ENCODE measurements at regions not wholly inside any gene's neighbourhood (a gene's known extent, or its start where the extent isn't known, plus 50 kb on each side); places are given as distances from the start of the nearest gene placed in this dataset.
A peak's percentile ranks its signal among the peaks of the same experiment; 100 is the strongest.

DNA sequence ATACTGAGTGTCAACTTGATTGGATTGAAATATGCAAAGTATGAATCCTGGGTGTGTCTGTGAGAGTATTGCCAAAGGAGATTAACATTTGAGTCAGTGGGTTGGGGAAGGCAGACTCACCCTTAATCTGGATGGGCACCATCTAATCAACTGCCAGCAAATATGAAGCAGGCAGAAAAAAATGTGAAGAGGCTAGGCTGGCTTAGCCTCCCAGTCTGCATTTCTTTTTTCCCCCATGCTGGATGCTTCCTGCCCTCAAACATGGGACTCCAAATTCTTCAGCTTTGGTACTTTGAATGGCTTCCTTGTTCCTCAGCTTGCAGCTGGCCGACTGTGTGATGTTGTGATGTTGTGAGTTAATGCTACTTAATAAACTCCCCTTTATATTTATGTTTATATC is 577.4 kb downstream of the CPS1 start:
- ChIA-PET POLR2A (no interaction called here), CTCF (no interaction called here)
- Mint-ChIP-seq H3K9me3 (ENCODE audit: insufficient read depth) (no peaks in the 10 kb centered on the region), H3K27ac (no peak overlapping the region), H3K4me3 (no peak overlapping the region), H3K36me3 (ENCODE audit: low read depth) (no peaks in the 10 kb centered on the region), H3K27me3 (ENCODE audit: low read depth) (no peaks in the 10 kb centered on the region), H3K4me1 (ENCODE audit: low read depth) (no peaks in the 10 kb centered on the region)
- DNase-seq (no peak), ATAC-seq (no peak)

DNA sequence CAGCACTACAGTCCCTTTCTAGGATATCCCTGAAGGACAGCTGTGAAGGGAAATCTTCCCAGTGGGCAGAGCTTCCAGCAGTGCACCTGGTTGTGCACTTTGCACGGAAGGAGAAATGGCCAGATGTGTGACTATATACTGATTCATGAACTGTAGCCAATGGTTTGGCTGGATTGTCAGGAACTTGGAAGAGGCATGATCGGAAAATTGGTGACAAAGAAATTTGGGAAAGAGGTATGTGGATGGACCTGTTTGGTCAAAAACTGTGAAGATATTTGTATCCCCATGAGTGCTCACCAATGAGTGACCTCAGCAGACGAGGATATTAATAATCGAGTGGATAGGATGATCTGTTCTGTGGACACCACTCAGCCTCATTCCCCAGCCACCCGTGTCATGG is 582.2 kb downstream of the CPS1 start:
- Mint-ChIP-seq H3K27me3 (ENCODE audit: low read depth) (no peaks in the 10 kb centered on the region), H3K4me3 (no peak overlapping the region), H3K4me1 (ENCODE audit: low read depth) (no peaks in the 10 kb centered on the region), H3K36me3 (ENCODE audit: low read depth) (no peaks in the 10 kb centered on the region), H3K27ac (no peak overlapping the region), H3K9me3 (ENCODE audit: insufficient read depth) (no peaks in the 10 kb centered on the region)
- no peak for ATAC-seq
- CTCF ChIA-PET, result no interaction called here
- POLR2A ChIA-PET, result no interaction called here
- DNase-seq, result no peak

DNA sequence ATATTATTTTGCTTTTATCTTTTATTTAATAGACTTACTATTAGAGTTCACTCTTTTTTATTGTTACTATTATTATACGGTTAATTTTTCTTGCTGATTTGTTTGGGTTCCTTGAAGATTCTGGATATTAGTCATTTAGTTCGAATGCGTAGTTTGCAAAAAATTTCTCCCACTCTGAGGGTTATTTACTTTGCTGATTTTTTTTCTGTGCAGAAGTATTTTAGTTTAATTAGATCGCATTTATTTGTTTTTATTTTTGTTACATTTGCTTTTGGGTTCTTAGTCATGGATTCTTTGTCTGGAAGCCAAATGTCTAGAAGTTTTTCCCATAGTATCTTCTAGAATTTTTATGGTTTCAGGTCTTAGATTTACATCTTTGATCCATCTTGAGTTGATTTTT is 585.2 kb downstream of the CPS1 start:
- no peak for DNase-seq
- Mint-ChIP-seq H3K27me3 (ENCODE audit: low read depth) (no peaks in the 10 kb centered on the region), H3K36me3 (ENCODE audit: low read depth) (no peaks in the 10 kb centered on the region), H3K4me3 (no peak overlapping the region), H3K4me1 (ENCODE audit: low read depth) (no peaks in the 10 kb centered on the region), H3K9me3 (ENCODE audit: insufficient read depth) (no peaks in the 10 kb centered on the region), H3K27ac (no peak overlapping the region)
- ChIA-PET POLR2A (no interaction called here), CTCF (no interaction called here)
- ATAC-seq, result no peak

DNA sequence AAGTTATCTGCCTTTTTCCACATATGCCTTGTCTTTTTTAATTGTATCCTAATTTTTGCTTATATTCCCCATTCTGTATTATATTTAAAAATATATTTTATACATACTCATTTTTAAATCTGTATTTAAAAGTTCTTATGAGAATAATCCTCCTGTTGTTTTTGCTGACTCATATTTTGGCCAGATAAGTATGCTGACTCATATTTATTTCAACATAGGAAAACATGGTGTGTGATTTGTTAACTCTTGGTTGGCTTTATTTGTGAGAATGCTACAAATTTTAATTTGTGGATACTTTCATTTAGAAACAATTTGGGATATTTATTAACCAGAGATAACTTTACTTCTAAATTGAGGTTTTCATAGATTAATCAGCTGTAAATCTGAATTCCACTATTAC is 587.7 kb downstream of the CPS1 start:
- H3K36me3 Mint-ChIP-seq (ENCODE audit: low read depth), result no peaks in the 10 kb centered on the region
- ATAC-seq (no peak), DNase-seq (no peak)
- H3K4me1 Mint-ChIP-seq (ENCODE audit: low read depth), result no peaks in the 10 kb centered on the region
- no peak overlapping the region for H3K4me3 Mint-ChIP-seq
- CTCF ChIA-PET, result no interaction called here
- POLR2A ChIA-PET, result no interaction called here
- H3K9me3 Mint-ChIP-seq (ENCODE audit: insufficient read depth), result no peaks in the 10 kb centered on the region
- no peaks in the 10 kb centered on the region for H3K27me3 Mint-ChIP-seq (ENCODE audit: low read depth)
- H3K27ac Mint-ChIP-seq, result no peak overlapping the region

DNA sequence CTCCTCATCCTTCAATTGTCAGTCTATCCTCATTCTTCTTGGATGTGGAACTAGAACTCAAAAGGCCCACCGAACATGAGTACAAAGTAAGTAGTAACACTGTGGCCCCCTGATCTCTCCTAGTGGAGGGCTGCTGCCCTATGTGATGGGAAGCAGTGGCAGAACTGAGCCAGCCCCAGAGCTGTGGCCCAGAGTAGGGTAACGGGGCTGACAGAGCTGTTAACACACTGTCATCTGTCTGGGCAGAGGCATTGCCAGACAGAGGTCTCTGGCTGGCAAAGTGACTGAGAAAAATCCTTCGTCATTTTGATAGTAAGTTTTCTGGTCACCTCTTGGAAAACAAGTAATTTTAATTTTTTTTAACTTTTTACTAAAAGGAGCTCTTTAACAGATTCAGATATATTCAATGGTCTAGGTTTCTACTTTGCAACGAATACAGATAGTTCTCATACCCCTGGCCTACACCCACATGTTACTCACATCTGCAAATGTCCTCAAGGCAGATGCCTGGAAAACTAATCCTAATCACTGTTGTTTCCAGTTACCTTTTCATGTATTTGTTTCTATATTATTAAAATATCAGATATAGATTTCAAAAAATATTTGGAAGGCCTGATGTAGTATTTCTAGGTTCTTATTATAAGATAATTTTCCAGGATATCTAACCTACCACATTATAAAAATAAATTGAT is 588.7 kb downstream of the CPS1 start:
- DNase-seq, result no peak
- ChIA-PET POLR2A (no interaction called here), CTCF (interaction anchor here (1.0 kb wide), 1 partner anchor 13 kb away, joined by 4 read pairs; no protein-coding TSS in a partner anchor)
- Mint-ChIP-seq H3K4me1 (ENCODE audit: low read depth) (no peaks in the 10 kb centered on the region), H3K4me3 (no peak overlapping the region), H3K27me3 (ENCODE audit: low read depth) (no peaks in the 10 kb centered on the region), H3K9me3 (ENCODE audit: insufficient read depth) (no peaks in the 10 kb centered on the region), H3K27ac (no peak overlapping the region), H3K36me3 (ENCODE audit: low read depth) (no peaks in the 10 kb centered on the region)
- ATAC-seq, result no peak

DNA sequence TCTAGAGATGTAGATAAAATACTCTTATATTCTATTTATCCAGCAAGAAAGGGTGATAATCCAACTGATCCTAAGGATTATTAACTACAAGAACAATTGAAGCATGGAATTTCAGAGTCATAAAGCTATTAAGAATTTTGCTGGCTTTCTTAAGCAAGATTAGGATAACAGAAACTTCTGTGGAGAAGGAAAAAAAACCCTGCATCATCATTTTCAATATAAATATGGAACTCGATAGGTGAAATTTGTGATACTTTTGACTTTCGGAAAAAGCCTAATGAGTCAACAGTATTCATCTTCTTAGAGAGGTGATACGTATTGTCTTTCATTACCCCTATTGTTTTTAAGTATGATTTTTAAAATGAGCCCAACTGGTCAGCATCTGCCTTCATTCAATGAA is 593.3 kb downstream of the CPS1 start:
- Mint-ChIP-seq H3K27ac (no peak overlapping the region), H3K9me3 (ENCODE audit: insufficient read depth) (no peaks in the 10 kb centered on the region), H3K36me3 (ENCODE audit: low read depth) (no peaks in the 10 kb centered on the region), H3K27me3 (ENCODE audit: low read depth) (no peaks in the 10 kb centered on the region), H3K4me1 (ENCODE audit: low read depth) (no peaks in the 10 kb centered on the region), H3K4me3 (no peak overlapping the region)
- CTCF ChIA-PET, result no interaction called here
- POLR2A ChIA-PET, result no interaction called here
- DNase-seq, result no peak
- ATAC-seq, result no peak

DNA sequence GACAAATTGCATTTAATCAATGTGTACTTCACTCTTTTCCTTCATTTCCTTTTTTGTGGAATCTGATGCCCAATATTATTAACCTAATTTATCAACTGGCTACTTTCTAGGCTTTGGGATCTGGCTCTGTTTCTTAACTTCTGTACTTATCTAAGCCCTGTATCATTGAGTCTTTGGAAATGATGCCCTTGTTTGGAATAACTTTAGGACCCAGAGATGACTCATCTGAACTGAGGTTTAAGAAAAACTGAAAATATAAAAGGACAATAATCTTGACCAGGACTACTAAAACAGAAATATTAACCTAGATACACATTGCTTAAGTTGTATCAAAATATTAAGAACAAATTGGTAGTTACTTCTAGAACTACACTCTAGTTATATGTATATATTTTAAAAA is 600.8 kb downstream of the CPS1 start:
- Mint-ChIP-seq H3K4me3 (no peak overlapping the region), H3K36me3 (ENCODE audit: low read depth) (no peaks in the 10 kb centered on the region), H3K27ac (no peak overlapping the region), H3K4me1 (ENCODE audit: low read depth) (no peaks in the 10 kb centered on the region), H3K27me3 (ENCODE audit: low read depth) (no peaks in the 10 kb centered on the region), H3K9me3 (ENCODE audit: insufficient read depth) (no peaks in the 10 kb centered on the region)
- POLR2A ChIA-PET, result no interaction called here
- DNase-seq (no peak), ATAC-seq (no peak)
- CTCF ChIA-PET, result interaction anchor here (0.7 to 1.3 kb wide), 5 partner anchors 12 to 539 kb away, joined by 3 to 6 read pairs (median 4); no protein-coding TSS in a partner anchor

DNA sequence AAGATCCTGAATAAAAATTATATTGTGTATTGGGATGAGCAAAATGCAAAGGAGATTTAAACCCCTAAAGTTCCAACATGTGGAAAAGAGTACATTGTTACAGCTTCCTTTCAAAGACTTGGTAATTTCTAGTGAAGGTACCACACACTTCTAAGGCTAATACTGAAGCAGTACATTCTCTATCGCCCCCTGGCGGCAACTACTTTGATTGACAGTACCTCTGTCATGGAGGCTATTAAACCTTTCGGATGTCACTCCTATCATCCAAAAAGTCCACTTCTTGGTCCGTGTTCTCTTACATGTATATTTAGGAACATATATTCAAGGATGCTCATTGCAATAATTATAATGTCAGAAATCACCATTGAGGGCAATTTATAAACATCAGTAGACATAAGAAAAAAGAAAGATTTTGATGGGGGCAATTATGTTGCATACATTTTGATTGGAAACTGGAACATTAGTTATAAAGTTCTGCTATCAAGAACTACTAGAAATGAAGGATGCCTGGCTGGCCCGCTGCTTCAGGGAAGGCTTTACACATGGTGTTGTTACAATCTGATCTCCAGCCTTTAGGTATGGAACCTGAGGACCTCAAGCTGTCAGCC is 601.6 kb downstream of the CPS1 start:
- ATAC-seq (peak; percentile 85), DNase-seq (peak; percentile 80)
- Mint-ChIP-seq H3K36me3 (ENCODE audit: low read depth) (no peaks in the 10 kb centered on the region), H3K4me1 (ENCODE audit: low read depth) (no peaks in the 10 kb centered on the region), H3K9me3 (ENCODE audit: insufficient read depth) (no peaks in the 10 kb centered on the region), H3K27ac (no peak overlapping the region), H3K4me3 (no peak overlapping the region), H3K27me3 (ENCODE audit: low read depth) (no peaks in the 10 kb centered on the region)
- ChIA-PET POLR2A (no interaction called here), CTCF (interaction anchor here (0.7 to 1.3 kb wide), 6 partner anchors 11 to 540 kb away, joined by 3 to 6 read pairs (median 4); no protein-coding TSS in a partner anchor)

DNA sequence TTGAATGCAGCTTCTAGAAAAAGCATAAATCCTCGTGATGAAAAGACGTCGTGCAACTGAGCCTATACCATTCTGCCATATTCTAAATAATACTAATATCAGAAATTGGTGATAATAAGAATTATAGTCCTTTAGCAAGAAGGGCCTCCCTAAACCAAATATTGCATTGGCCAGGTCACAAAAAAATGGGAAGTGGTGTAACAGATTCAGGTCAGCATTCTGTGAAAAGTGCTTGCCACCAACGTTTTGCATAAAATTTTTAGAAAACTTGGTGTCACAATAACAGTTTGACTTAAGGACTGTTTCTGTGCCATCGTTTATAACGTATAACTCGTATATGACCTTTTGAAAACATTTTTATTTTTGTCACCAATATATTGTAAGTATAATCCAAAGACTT is 603.6 kb downstream of the CPS1 start:
- Mint-ChIP-seq H3K36me3 (ENCODE audit: low read depth) (no peaks in the 10 kb centered on the region), H3K4me1 (ENCODE audit: low read depth) (no peaks in the 10 kb centered on the region), H3K4me3 (no peak overlapping the region), H3K27me3 (ENCODE audit: low read depth) (no peaks in the 10 kb centered on the region), H3K9me3 (ENCODE audit: insufficient read depth) (no peaks in the 10 kb centered on the region), H3K27ac (no peak overlapping the region)
- ATAC-seq (no peak), DNase-seq (no peak)
- CTCF ChIA-PET, result no interaction called here
- POLR2A ChIA-PET, result no interaction called here

DNA sequence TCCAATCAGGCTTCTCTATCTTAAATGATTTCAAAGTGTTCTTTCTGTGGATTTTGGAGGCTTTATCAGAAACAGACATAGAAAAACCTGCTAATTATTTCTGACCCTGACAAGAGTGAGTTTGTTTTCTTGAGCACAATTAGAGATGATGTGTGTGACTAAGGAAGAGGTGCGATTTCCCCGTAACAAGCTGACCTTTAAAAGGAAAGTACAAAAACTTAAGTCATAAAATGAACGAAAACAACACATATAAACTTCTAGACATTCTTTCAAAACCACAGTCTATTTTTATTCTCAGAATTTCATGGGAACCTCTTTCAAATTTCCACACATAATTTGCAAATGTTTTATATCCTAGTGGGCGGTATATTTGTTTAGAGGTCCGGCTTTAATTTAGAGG is 604.8 kb downstream of the CPS1 start:
- POLR2A ChIA-PET, result no interaction called here
- DNase-seq (no peak), ATAC-seq (no peak)
- Mint-ChIP-seq H3K27ac (no peak overlapping the region), H3K36me3 (ENCODE audit: low read depth) (no peaks in the 10 kb centered on the region), H3K4me1 (ENCODE audit: low read depth) (no peaks in the 10 kb centered on the region), H3K27me3 (ENCODE audit: low read depth) (no peaks in the 10 kb centered on the region), H3K4me3 (no peak overlapping the region), H3K9me3 (ENCODE audit: insufficient read depth) (no peaks in the 10 kb centered on the region)
- CTCF ChIA-PET, result no interaction called here

DNA sequence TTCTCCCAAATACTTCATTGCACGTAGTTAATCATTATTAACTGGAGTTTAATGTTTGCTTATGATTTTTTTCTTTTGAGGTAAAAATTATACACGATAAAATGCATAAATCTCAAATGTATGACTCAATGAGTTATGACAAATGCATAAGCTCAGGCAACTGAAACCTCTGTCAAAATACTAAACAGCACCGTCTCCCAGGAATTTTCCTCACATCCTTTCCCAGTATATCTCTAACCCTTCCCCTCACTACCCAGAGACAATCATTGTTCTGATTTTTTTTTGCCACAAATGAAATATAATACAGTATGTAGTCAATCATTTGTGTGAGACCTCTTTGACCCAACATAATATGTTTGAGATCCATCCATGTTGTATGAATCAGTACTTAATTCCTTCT is 606.5 kb downstream of the CPS1 start:
- ATAC-seq (no peak), DNase-seq (no peak)
- Mint-ChIP-seq H3K36me3 (ENCODE audit: low read depth) (no peaks in the 10 kb centered on the region), H3K27ac (no peak overlapping the region), H3K4me3 (no peak overlapping the region), H3K9me3 (ENCODE audit: insufficient read depth) (no peaks in the 10 kb centered on the region), H3K4me1 (ENCODE audit: low read depth) (no peaks in the 10 kb centered on the region), H3K27me3 (ENCODE audit: low read depth) (no peaks in the 10 kb centered on the region)
- CTCF ChIA-PET, result no interaction called here
- POLR2A ChIA-PET, result no interaction called here

DNA sequence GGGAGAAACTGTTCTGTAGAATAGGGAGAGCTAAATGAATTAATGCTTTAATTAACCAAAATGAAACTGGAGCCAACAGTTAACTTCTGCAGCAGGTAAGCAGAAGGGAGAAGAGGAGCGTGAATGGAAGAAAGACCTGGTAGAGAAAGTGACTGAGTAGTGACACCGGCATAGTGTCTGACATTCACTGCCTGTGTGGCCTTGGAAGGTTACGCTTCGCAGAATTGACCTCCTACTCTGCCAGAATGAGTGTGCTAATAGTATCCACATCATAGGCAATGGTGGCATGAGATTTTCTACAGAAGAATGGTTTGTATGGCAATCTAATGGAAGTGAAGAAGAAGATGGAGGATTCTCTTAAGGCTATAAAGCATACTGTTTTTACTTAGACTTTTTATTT is 614.4 kb downstream of the CPS1 start:
- H3K9me3 Mint-ChIP-seq (ENCODE audit: insufficient read depth), result no peaks in the 10 kb centered on the region
- H3K27ac Mint-ChIP-seq, result no peak overlapping the region
- H3K4me3 Mint-ChIP-seq, result no peak overlapping the region
- ChIA-PET POLR2A (no interaction called here), CTCF (no interaction called here)
- no peaks in the 10 kb centered on the region for H3K36me3 Mint-ChIP-seq (ENCODE audit: low read depth)
- no peaks in the 10 kb centered on the region for H3K27me3 Mint-ChIP-seq (ENCODE audit: low read depth)
- ATAC-seq (no peak), DNase-seq (no peak)
- no peaks in the 10 kb centered on the region for H3K4me1 Mint-ChIP-seq (ENCODE audit: low read depth)

DNA sequence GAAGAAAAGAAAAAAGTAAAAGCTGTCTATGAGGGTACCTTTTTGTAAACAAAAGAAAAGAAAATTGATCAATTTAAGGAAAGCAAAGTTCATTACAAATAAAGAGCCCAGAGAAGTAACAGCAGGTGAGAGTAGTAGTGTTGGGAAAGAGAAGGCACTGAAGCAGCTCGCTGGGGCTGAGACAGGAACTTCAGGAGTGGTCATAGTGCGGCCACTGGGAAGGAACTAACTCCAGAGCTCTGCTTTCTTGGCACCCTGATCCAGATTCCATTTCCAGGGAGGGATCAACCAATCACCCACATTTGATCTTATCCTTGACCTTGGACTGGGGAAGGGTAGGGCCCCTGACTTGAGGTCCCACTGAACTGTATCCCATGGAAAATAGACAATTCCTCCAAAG is 617.6 kb downstream of the CPS1 start:
- no peak for DNase-seq
- Mint-ChIP-seq H3K36me3 (ENCODE audit: low read depth) (no peaks in the 10 kb centered on the region), H3K27ac (no peak overlapping the region), H3K27me3 (ENCODE audit: low read depth) (no peaks in the 10 kb centered on the region), H3K4me1 (ENCODE audit: low read depth) (no peaks in the 10 kb centered on the region), H3K4me3 (no peak overlapping the region), H3K9me3 (ENCODE audit: insufficient read depth) (no peaks in the 10 kb centered on the region)
- CTCF ChIA-PET, result no interaction called here
- POLR2A ChIA-PET, result no interaction called here
- no peak for ATAC-seq
